Right atrium auricular region (tissue), 2 donors: ENCODE measurements at regions not wholly inside any gene's neighbourhood (a gene's known extent, or its start where the extent isn't known, plus 50 kb on each side); places are given as distances from the start of the nearest gene placed in this dataset.

Experiments
- DNase-seq: peaks from one replicate; pipeline ENCODE4 v3.0.0-alpha.2; 2019; ENCODE audit warnings: low spot score
- H3K27ac ChIP-seq, 2 donors: fragments of 200-600 bp; sonication (generic); 1 replicate in 1 of 2; 2 replicates in 1 of 2; pipeline ENCODE4 v1.5.1; 2016 to 2019
- H3K27me3 ChIP-seq, 2 donors: fragments of 200-600 bp; sonication (generic); one replicate each; pipeline versions ENCODE4 v1.5.1 to v1.6.0; 2017 to 2019
- H3K36me3 ChIP-seq: fragments of 200-600 bp; sonication (generic); one replicate; pipeline ENCODE4 v1.5.1; 2016
- H3K4me1 ChIP-seq, 2 donors: fragments of 200-600 bp; sonication (generic); one replicate each; pipeline versions ENCODE4 v1.5.1 to v1.6.0; 2017 to 2019
- H3K4me3 ChIP-seq, 2 donors: fragments of 200-600 bp; sonication (generic); 1 replicate in 1 of 2; 2 replicates in 1 of 2; pipeline ENCODE4 v1.5.1; 2017 to 2019; ENCODE audit warnings: mild to moderate bottlenecking in 1 of 2, moderate library complexity in 1 of 2
- H3K9me3 ChIP-seq, 2 donors: fragments of 200-600 bp; sonication (generic); one replicate each; pipeline ENCODE4 v1.5.1; 2019
- CTCF ChIP-seq, 2 donors: fragments of 200-600 bp; sonication (generic); IDR thresholded peaks; one replicate each; pipeline ENCODE4 v1.5.1; 2019; ENCODE audit warnings: antibody characterized with exemption in 2 of 2

DNA sequence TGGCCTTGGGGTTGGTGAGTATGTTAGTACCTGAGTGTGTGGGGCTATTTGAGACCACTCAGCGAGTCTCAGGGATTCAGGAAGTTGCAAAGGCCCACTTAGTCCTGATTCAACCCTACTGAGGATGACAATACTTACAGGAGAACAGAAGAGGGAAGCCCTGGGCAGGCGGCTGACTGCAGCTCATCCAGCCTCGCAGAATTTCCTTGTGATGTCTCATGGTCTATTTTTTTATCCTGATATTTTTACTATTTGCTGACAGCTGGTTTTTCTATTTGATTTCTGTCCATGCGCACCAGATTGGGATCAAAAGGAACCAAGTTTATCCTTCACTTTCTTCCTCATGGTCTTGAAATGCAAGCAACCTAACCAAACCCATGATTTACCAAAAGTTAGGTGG is 201.8 kb upstream of the LNX1 start:
- Histone ChIP-seq H3K36me3 (no peaks in the 10 kb centered on the region), H3K4me3 (no peak overlapping the region), H3K9me3 (no peaks in the 10 kb centered on the region), H3K4me1 (no peaks in the 10 kb centered on the region), H3K27ac (no peak overlapping the region), H3K27me3 (no peaks in the 10 kb centered on the region)
- no peak for TF ChIP-seq CTCF (IDR thresholded peaks at IDR 0.05)
- no peak for DNase-seq

GRCh38 chr4:53790286-53790685 is 199.0 kb upstream of the LNX1 start:
- no peaks in the 10 kb centered on the region for H3K9me3 ChIP-seq
- H3K36me3 ChIP-seq = no peaks in the 10 kb centered on the region
- no peak overlapping the region for H3K27ac ChIP-seq
- no peaks in the 10 kb centered on the region for H3K4me1 ChIP-seq
- H3K4me3 ChIP-seq = no peak overlapping the region
- no peak for DNase-seq
- no peaks in the 10 kb centered on the region for H3K27me3 ChIP-seq
- TF ChIP-seq CTCF (IDR thresholded peaks at IDR 0.05) = no peak

- Histone ChIP-seq H3K27me3 (no peaks in the 10 kb centered on the region), H3K4me3 (no peak overlapping the region), H3K27ac (no peak overlapping the region), H3K36me3 (no peaks in the 10 kb centered on the region), H3K4me1 (no peaks in the 10 kb centered on the region), H3K9me3 (no peaks in the 10 kb centered on the region)
- DNase-seq = no peak
- TF ChIP-seq CTCF (IDR thresholded peaks at IDR 0.05) = no peak
These were observed 197.3 kb upstream of the LNX1 start for GRCh38 chr4:53788621-53789020.

GRCh38 chr4:53788011-53788410 is 196.7 kb upstream of the LNX1 start:
- H3K36me3 ChIP-seq = no peaks in the 10 kb centered on the region
- H3K4me1 ChIP-seq = no peaks in the 10 kb centered on the region
- H3K27me3 ChIP-seq = no peaks in the 10 kb centered on the region
- no peak for DNase-seq
- no peaks in the 10 kb centered on the region for H3K9me3 ChIP-seq
- no peak overlapping the region for H3K27ac ChIP-seq
- no peak for TF ChIP-seq CTCF (IDR thresholded peaks at IDR 0.05)
- no peak overlapping the region for H3K4me3 ChIP-seq

DNA sequence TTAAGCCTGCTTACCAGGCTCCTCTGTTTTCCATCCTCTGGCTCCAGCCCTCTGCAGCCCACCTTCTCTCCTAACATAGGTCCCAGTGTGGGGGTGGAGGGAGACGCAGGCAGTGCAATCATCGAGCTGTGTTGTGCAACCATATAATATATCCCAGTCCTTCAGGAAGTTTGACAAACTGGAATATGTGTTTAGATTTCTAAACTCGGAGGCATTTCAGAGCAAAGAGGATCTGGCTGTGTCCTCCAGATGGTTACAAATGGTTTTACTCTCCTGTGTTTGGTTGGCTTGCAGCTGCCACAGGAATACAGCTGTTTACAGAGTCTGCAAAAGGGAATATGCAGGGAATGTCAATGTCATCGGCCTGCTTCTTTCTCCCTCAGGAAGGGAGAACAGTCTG is 195.3 kb upstream of the LNX1 start:
- H3K27ac ChIP-seq = no peak overlapping the region
- H3K36me3 ChIP-seq = no peaks in the 10 kb centered on the region
- no peak for TF ChIP-seq CTCF (IDR thresholded peaks at IDR 0.05)
- H3K4me1 ChIP-seq = no peaks in the 10 kb centered on the region
- H3K9me3 ChIP-seq = no peaks in the 10 kb centered on the region
- no peaks in the 10 kb centered on the region for H3K27me3 ChIP-seq
- DNase-seq = no peak
- H3K4me3 ChIP-seq = no peak overlapping the region

- Histone ChIP-seq H3K9me3 (no peaks in the 10 kb centered on the region), H3K27me3 (no peaks in the 10 kb centered on the region), H3K36me3 (no peaks in the 10 kb centered on the region), H3K27ac (no peak overlapping the region), H3K4me3 (no peak overlapping the region), H3K4me1 (no peaks in the 10 kb centered on the region)
- no peak for TF ChIP-seq CTCF (IDR thresholded peaks at IDR 0.05)
- DNase-seq = no peak
These were observed 194.7 kb upstream of the LNX1 start for GRCh38 chr4:53785996-53786395.
